Psoas muscle (tissue), 7 donors: ENCODE measurements at regions not wholly inside any gene's neighbourhood (a gene's known extent, or its start where the extent isn't known, plus 50 kb on each side); places are given as distances from the start of the nearest gene placed in this dataset.

Source experiments
- ATAC-seq, 4 donors: fragments of 200-7000 bp; cut with Tn5 transposase; one replicate each; pipeline ENCODE4 v1.9.1; 2020; ENCODE audit warnings: moderate library complexity in 3 of 4, mild to moderate bottlenecking in 2 of 4
- DNase-seq, 2 donors: peaks; one replicate each; pipeline ENCODE4 v3.0.0-alpha.2; 2020
- H3K27ac ChIP-seq: fragments of 200-600 bp; one replicate; pipeline ENCODE4 v1.8.0; 2022
- H3K27me3 ChIP-seq, 3 donors: fragments of 200-600 bp in 1 of 3; one replicate each; pipeline versions ENCODE4 v1.6.1 to v1.8.0; 2013 to 2022; ENCODE audit warnings: low read length in 2 of 3, mild to moderate bottlenecking in 2 of 3, moderate library complexity in 1 of 3; ENCODE audit not compliant: insufficient read depth in 3 of 3
- H3K36me3 ChIP-seq, 2 donors: fragments of 200-600 bp in 1 of 2; one replicate each; pipeline versions ENCODE4 v1.6.1 to v1.8.0; 2013 to 2022; ENCODE audit warnings: low read depth in 1 of 2, mild to moderate bottlenecking in 1 of 2, moderate library complexity in 1 of 2; ENCODE audit not compliant: insufficient read depth in 1 of 2
- H3K4me1 ChIP-seq: fragments of 200-600 bp; one replicate; pipeline ENCODE4 v1.8.0; 2022
- H3K4me3 ChIP-seq: fragments of 200-600 bp; one replicate; pipeline ENCODE4 v1.8.0; 2022; ENCODE audit warnings: mild to moderate bottlenecking
- H3K9me3 ChIP-seq: fragments of 200-600 bp; one replicate; pipeline ENCODE4 v1.8.0; 2022
- WGBS, 3 donors: extraction: QIAGEN DNeasy Blood & Tissue Kit; methylation state at CpG; one replicate each; pipeline versions ENCODE4 v1.1.6 to v1.1.7; 2013; 5-methylcytosine and 5-hydroxymethylcytosine counted together
- intact Hi-C, 2 donors: fragments of 100-400 bp; cut with DNase I; formaldehyde crosslinking; loops; one replicate each; pipeline versions ENCODE4 v1.11.0 to v1.14.2; 2022
- TF ChIP-seq, protein P1 (sequence below): fragments of 200-600 bp; IDR thresholded peaks from one replicate; pipeline ENCODE4 v1.8.0; 2022; ENCODE audit warnings: antibody characterized with exemption
- donor health status: healthy with polysubstance abuse.
- donor health status: DM: no; HTN: no; CAD: no; lungs with moderate emphysema.
- donor health status: Bipolar disorder and iron deficiency.
- donor health status: healthy.
- donor health status: DM: yes; HTN: yes; CAD: no.
- donor health status: DM: no; HTN: no; CAD: no.
- donor health status: DM: yes; HTN: yes; CAD: no.

DNA sequence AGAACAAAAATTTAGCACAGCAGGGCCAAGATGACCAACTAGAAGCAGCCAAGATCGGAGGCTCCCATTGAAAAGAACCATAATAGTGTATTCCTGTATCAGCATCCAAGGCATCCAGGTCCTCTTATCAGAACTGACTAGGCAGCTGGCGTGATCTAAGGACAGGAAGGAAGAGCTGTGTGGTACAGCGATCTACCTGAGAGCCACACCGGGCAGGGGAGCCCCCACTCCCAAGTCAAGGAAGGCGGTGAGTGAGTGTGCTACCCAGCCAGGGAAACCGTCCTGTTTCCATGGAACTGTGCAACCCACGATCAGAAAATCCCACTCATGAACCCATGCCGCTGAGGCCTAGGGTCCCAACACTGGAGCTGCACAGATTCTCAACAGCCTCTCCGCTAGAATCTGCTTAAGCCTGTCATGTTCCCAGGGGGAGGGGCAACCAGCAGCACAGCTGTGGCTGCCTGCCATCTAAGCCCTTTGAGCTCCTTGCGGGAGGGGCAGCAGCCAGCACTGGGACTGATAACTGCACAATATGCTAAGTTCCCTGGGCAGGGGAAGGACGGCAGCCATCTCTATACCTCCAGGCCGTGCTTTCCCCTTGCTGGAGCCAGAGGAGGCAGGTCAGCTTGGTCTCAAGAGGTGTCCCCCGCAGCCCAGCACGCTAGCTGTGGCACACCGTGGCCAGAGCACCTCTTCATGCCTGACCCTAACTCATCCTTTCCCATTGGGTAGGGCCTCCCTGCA, 213.0 kb upstream of the SMIM30 start:
- DNase-seq (peak in 1 of 2 donors; percentile 24), ATAC-seq (no peak)
- H3K4me1 ChIP-seq = no peaks in the 10 kb centered on the region
- H3K36me3 ChIP-seq = no peaks in the 10 kb centered on the region
- H3K27ac ChIP-seq = no peak overlapping the region
- no peaks in the 10 kb centered on the region for H3K9me3 ChIP-seq
- H3K4me3 ChIP-seq = no peak overlapping the region
- whole genome bisulfite sequencing, 3 donors = 55 to 68% (median 66%) methylated on average over 14 to 15 of the region's 15 CpGs
- H3K27me3 ChIP-seq = no peaks in the 10 kb centered on the region
- TF ChIP-seq, protein P1, sequence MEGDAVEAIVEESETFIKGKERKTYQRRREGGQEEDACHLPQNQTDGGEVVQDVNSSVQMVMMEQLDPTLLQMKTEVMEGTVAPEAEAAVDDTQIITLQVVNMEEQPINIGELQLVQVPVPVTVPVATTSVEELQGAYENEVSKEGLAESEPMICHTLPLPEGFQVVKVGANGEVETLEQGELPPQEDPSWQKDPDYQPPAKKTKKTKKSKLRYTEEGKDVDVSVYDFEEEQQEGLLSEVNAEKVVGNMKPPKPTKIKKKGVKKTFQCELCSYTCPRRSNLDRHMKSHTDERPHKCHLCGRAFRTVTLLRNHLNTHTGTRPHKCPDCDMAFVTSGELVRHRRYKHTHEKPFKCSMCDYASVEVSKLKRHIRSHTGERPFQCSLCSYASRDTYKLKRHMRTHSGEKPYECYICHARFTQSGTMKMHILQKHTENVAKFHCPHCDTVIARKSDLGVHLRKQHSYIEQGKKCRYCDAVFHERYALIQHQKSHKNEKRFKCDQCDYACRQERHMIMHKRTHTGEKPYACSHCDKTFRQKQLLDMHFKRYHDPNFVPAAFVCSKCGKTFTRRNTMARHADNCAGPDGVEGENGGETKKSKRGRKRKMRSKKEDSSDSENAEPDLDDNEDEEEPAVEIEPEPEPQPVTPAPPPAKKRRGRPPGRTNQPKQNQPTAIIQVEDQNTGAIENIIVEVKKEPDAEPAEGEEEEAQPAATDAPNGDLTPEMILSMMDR = no peak
- intact Hi-C loops = no loop called here

DNA sequence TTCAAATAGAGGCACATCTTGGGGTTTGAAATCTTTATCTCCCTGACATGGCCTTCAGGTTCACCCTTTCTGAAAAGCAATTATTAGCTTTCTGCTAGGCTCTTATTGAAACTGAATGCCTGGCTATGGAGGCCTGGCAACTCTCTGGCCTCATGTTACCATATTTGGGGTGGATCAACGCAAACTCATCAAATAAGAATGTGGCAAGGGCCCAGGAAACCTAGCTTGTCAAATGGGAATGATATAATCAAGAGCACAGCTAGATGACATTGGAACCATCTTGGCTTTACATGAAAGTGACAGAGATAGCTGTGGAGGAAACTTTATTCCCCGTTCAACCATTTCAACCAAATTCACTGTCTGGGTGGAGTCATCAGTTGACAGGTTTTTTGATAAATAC, 202.8 kb upstream of the SMIM30 start:
- H3K27me3 ChIP-seq = no peaks in the 10 kb centered on the region
- 31 to 35% (median 32%) methylated on average over 2 of the region's 2 CpGs for WGBS, 3 donors
- H3K4me3 ChIP-seq = no peak overlapping the region
- no peak overlapping the region for H3K27ac ChIP-seq
- no peaks in the 10 kb centered on the region for H3K4me1 ChIP-seq
- H3K9me3 ChIP-seq = no peaks in the 10 kb centered on the region
- TF ChIP-seq, protein P1 = no peak
- intact Hi-C loops = no loop called here
- no peaks in the 10 kb centered on the region for H3K36me3 ChIP-seq
- DNase-seq = no peak
- ATAC-seq = no peak

DNA sequence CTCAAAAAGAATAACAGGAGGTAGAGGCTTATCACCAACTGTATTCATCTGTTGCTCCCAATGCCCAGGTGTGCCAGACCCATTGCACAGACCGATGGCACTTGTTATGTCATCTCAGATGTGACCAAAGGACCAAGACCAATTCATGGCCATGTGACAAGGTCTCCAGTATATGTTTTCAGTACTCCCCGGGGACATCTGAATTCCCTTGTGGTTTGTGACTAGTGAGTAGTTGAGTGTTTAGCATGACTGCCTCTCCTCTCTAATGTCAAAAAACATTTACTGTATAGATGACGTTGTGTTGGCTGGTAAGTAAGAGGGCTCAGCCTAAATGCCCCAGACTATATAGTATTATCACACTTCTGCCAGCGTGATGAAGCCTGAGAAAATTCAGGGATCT, 202.1 kb upstream of the SMIM30 start:
- Histone ChIP-seq H3K27ac (no peak overlapping the region), H3K4me3 (no peak overlapping the region), H3K36me3 (no peaks in the 10 kb centered on the region), H3K4me1 (no peaks in the 10 kb centered on the region), H3K27me3 (no peaks in the 10 kb centered on the region), H3K9me3 (no peaks in the 10 kb centered on the region)
- TF ChIP-seq, protein P1 = no peak
- no peak for DNase-seq
- WGBS, 3 donors = 76 to 83% (median 81%) methylated on average over 4 of the region's 4 CpGs
- intact Hi-C loops = no loop called here
- ATAC-seq = no peak

DNA sequence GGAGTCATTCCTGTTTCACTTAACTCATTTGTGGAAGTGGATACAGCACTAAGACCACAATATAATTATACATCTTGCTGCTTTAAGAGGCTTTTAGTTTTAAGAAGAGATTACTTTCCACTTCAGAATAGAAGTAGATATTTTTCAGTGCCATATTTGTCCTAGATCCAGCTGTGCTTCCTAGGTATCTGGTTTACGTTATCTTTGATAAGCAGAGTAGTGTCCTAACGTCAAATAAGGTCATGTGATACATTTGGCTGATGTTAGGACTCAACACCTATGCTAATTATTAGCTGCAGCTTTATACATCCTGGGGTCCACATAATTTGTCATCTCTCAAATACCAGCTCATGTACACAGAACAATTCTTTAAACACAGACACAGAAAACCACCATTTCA, 196.2 kb upstream of the SMIM30 start:
- H3K27ac ChIP-seq = no peak overlapping the region
- ATAC-seq (no peak), DNase-seq (no peak)
- no peak overlapping the region for H3K4me3 ChIP-seq
- no peaks in the 10 kb centered on the region for H3K36me3 ChIP-seq
- H3K9me3 ChIP-seq = no peaks in the 10 kb centered on the region
- no peaks in the 10 kb centered on the region for H3K4me1 ChIP-seq
- no peaks in the 10 kb centered on the region for H3K27me3 ChIP-seq
- 16 to 34% (median 17%) methylated on average over 2 of the region's 2 CpGs for WGBS, 3 donors
- TF ChIP-seq, protein P1 = no peak
- intact Hi-C loops = no loop called here

DNA sequence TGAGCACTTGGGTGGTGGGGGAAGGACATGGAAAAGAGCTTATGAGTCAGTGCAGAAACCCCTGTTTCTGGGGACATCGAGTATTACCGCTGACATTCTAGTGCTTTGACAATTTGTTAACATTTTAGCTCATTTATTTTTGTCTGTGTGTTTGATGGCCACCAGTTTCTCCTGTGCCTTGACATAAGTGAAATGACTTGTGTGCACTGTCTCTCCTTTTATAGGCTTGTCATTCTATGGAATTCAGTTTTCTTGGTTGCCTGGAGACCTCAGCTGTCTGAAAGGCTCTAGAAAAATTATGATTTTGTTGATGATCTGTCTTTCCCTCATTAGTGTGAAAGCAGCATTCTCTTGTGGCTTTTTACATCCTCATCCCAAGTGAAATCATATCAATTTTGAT, 190.0 kb upstream of the SMIM30 start:
- Histone ChIP-seq H3K4me3 (no peak overlapping the region), H3K27me3 (no peaks in the 10 kb centered on the region), H3K4me1 (no peaks in the 10 kb centered on the region), H3K9me3 (no peaks in the 10 kb centered on the region), H3K27ac (no peak overlapping the region), H3K36me3 (no peaks in the 10 kb centered on the region)
- WGBS, 3 donors = 90 to 93% (median 91%) methylated on average over 2 of the region's 2 CpGs
- DNase-seq = no peak
- TF ChIP-seq, protein P1 = no peak
- intact Hi-C loops = no loop called here
- no peak for ATAC-seq
